Thyroid gland (tissue), 4 donors: ENCODE measurements at regions not wholly inside any gene's neighbourhood (a gene's known extent, or its start where the extent isn't known, plus 50 kb on each side); places are given as distances from the start of the nearest gene placed in this dataset.

Source experiments
- DNase-seq, 2 donors: peaks; one replicate each; pipeline ENCODE4 v3.0.0-alpha.2; 2019
- H3K27ac ChIP-seq, 3 donors: fragments of 200-600 bp; sonication (generic); 1 replicate in 2 of 3; 2 replicates in 1 of 3; pipeline ENCODE4 v1.5.1; 2016 to 2019; ENCODE audit warnings: mild to moderate bottlenecking in 1 of 3, moderate library complexity in 1 of 3
- H3K27me3 ChIP-seq: fragments of 200-600 bp; sonication (generic); one replicate; pipeline ENCODE4 v1.5.1; 2019
- H3K36me3 ChIP-seq, 2 donors: fragments of 200-600 bp; sonication (generic); one replicate each; pipeline ENCODE4 v1.5.1; 2016 to 2019
- H3K4me1 ChIP-seq, 2 donors: fragments of 200-600 bp; sonication (generic); one replicate each; pipeline ENCODE4 v1.5.1; 2017 to 2019
- H3K4me3 ChIP-seq, 3 donors: fragments of 200-600 bp; sonication (generic); replicated peaks in 1 of 3; 1 replicate in 2 of 3; 2 replicates in 1 of 3; pipeline ENCODE4 v1.5.1; 2016; ENCODE audit warnings: mild to moderate bottlenecking in 1 of 3
- H3K9me3 ChIP-seq: fragments of 200-600 bp; sonication (generic); one replicate; pipeline ENCODE4 v1.5.1; 2017
- POLR2A ChIP-seq, 2 donors: fragments of 450-650 bp; IDR thresholded peaks; one replicate each; pipeline ENCODE4 v1.6.1; 2017; ENCODE audit warnings: antibody characterized with exemption in 2 of 2, mild to moderate bottlenecking in 2 of 2, moderate library complexity in 1 of 2
- WGBS, 2 donors: methylation state at CpG; one replicate each; pipeline ENCODE4 v1.1.5; 2017; 5-methylcytosine and 5-hydroxymethylcytosine counted together
- intact Hi-C: fragments of 100-400 bp; cut with DNase I; formaldehyde crosslinking; loops from one replicate; pipeline ENCODE4 v1.15.1; 2023
- TF ChIP-seq, protein P1 (sequence below), 6 experiments: fragments of 200-600 bp in 3 of 6; fragments of 450-650 bp in 3 of 6; sonication (generic) in 3 of 6; IDR thresholded peaks; one replicate each; pipeline ENCODE4 v1.5.1; 2016 to 2019; ENCODE audit warnings: antibody characterized with exemption in 6 of 6, mild to moderate bottlenecking in 2 of 6, inconsistent platforms in 1 of 6, moderate library complexity in 1 of 6

GRCh38 chr14:101242442-101243385 is 318.6 kb upstream of the DIO3 start:
- 69 to 82% methylated on average over 17 to 19 of the region's 22 CpGs for WGBS, 2 donors
- no peaks in the 10 kb centered on the region for H3K36me3 ChIP-seq
- DNase-seq: no peak

GRCh38 chr14:101243587-101244338 is 317.5 kb upstream of the DIO3 start:
- TF ChIP-seq, protein P1, sequence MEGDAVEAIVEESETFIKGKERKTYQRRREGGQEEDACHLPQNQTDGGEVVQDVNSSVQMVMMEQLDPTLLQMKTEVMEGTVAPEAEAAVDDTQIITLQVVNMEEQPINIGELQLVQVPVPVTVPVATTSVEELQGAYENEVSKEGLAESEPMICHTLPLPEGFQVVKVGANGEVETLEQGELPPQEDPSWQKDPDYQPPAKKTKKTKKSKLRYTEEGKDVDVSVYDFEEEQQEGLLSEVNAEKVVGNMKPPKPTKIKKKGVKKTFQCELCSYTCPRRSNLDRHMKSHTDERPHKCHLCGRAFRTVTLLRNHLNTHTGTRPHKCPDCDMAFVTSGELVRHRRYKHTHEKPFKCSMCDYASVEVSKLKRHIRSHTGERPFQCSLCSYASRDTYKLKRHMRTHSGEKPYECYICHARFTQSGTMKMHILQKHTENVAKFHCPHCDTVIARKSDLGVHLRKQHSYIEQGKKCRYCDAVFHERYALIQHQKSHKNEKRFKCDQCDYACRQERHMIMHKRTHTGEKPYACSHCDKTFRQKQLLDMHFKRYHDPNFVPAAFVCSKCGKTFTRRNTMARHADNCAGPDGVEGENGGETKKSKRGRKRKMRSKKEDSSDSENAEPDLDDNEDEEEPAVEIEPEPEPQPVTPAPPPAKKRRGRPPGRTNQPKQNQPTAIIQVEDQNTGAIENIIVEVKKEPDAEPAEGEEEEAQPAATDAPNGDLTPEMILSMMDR (IDR thresholded peaks at IDR 0.05): no peak
- no peak for TF ChIP-seq POLR2A (IDR thresholded peaks at IDR 0.05)
- Histone ChIP-seq H3K4me1 (no peaks in the 10 kb centered on the region), H3K4me3 (no peak overlapping the region), H3K9me3 (no peaks in the 10 kb centered on the region), H3K36me3 (no peaks in the 10 kb centered on the region), H3K27me3 (no peaks in the 10 kb centered on the region), H3K27ac (no peak overlapping the region)
- intact Hi-C loops: no loop called here
- WGBS, 2 donors: 92 to 93% methylated on average over 19 of the region's 19 CpGs
- no peak for DNase-seq

More at GRCh38 chr14:101242442-101243385, 318.6 kb upstream of the DIO3 start:
- intact Hi-C loops: no loop called here
- Histone ChIP-seq H3K4me3 (no peak overlapping the region), H3K27ac (no peak overlapping the region), H3K27me3 (no peaks in the 10 kb centered on the region), H3K4me1 (no peaks in the 10 kb centered on the region), H3K9me3 (no peaks in the 10 kb centered on the region)
- TF ChIP-seq, protein P1 (IDR thresholded peaks at IDR 0.05): no peak
- TF ChIP-seq POLR2A (IDR thresholded peaks at IDR 0.05): no peak

- Histone ChIP-seq H3K27ac (no peak overlapping the region), H3K9me3 (no peaks in the 10 kb centered on the region), H3K36me3 (no peaks in the 10 kb centered on the region), H3K4me1 (no peaks in the 10 kb centered on the region), H3K4me3 (no peak overlapping the region), H3K27me3 (no peaks in the 10 kb centered on the region)
- 88 to 89% methylated on average over 26 of the region's 26 CpGs for WGBS, 2 donors
- intact Hi-C loops: no loop called here
- TF ChIP-seq POLR2A (IDR thresholded peaks at IDR 0.05): no peak
- TF ChIP-seq, protein P1 (IDR thresholded peaks at IDR 0.05): no peak
- DNase-seq: no peak
These were observed 314.1 kb upstream of the DIO3 start for GRCh38 chr14:101246894-101247841.

DNA sequence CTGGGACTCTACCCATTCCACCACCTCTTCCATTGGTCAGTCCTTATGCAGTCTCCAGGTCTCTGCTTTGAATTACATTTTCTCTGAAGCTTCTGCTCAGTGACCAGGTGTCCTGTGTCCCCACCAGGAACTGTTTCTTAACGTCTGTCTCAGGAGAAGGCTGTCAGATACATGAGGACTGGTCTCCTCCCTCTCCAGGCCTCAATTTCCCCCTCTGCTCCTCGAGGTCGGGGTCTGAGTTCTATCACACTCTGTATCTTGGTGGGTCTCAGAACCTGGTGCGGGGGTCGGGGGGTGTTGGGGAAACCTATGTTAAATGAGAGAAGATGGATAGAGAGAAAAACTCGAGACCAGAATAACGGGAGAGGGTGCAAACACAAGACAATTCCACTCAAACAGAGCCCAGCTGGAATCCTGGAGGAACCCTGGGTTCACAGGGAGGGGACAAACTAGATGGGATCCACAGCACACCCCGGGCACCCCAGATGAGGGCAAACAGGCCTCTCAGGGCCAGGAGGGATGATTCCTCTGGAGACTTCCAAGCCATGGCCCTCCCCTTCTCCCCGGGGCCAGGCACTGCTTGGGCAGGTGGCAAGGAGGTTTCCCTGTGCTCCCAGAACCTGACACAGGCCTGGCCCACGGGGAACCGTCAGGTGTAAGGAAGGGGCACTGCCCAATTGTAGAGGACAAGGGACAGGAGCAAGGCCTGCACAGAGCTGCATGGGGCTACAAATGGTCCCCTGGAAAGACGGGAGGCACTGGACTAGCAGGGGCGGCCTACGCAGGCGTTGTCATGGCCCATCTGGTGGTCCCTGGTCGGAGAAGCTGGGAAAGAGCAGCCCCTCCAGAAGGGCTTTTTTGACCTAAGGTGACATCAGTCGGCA is 313.2 kb upstream of the DIO3 start:
- 89 to 90% methylated on average over 16 to 17 of the region's 17 CpGs for WGBS, 2 donors
- Histone ChIP-seq H3K4me1 (no peaks in the 10 kb centered on the region), H3K27ac (no peak overlapping the region), H3K36me3 (no peaks in the 10 kb centered on the region), H3K9me3 (no peaks in the 10 kb centered on the region), H3K4me3 (no peak overlapping the region), H3K27me3 (no peaks in the 10 kb centered on the region)
- TF ChIP-seq, protein P1 (IDR thresholded peaks at IDR 0.05): no peak
- no peak for TF ChIP-seq POLR2A (IDR thresholded peaks at IDR 0.05)
- DNase-seq: no peak
- intact Hi-C loops: no loop called here
